GM12878 (cell line): ENCODE measurements at regions not wholly inside any gene's neighbourhood (a gene's known extent, or its start where the extent isn't known, plus 50 kb on each side); places are given as distances from the start of the nearest gene placed in this dataset.

Source experiments
- ATAC-seq: fragments of 200-7000 bp; cut with Tn5 transposase; 3 replicates; pipeline ENCODE4 v1.9.1; 2020; ENCODE audit warnings: mild to moderate bottlenecking, moderate library complexity
- BruUV-seq: library from RNA; stranded (reverse); fragments of 400-500 nt; replicated peaks from 2 replicates; lab custom pipeline; 2021; lab: Mats Ljungman, UMichigan
- CTCF ChIA-PET: fragments of 300-600 bp; sonication (Branson Sonifier 250); formaldehyde crosslinking; extraction: SDS; loops from one replicate; lab custom pipeline; 2021; ENCODE audit warnings: inconsistent platforms; lab: Yijun Ruan, JAX
- POLR2A ChIA-PET: fragments of 350-600 bp; formaldehyde crosslinking; extraction: SDS; loops from one replicate; lab custom pipeline; 2021; ENCODE audit warnings: inconsistent platforms; lab: Charles Lee
- RAD21 ChIA-PET: fragments of 300-600 bp; sonication (Branson Sonifier 250); formaldehyde crosslinking; loops from one replicate; lab custom pipeline; 2023; ENCODE audit warnings: antibody characterized with exemption; ENCODE audit not compliant: unreplicated experiment; lab: Charles Lee
- SMC1A ChIA-PET: fragments of 300-600 bp; sonication (Branson Sonifier 250); formaldehyde crosslinking; loops from one replicate; lab custom pipeline; 2023; ENCODE audit not compliant: unreplicated experiment, uncharacterized antibody; lab: Charles Lee
- DNase-seq: peaks from one replicate; pipeline ENCODE4 v3.0.0-alpha.2; 2011; ENCODE audit warnings: low read depth, low spot score
- FAIRE-seq: peaks from 3 replicates; lab custom pipeline; 2011; peaks lifted over from hg19 to GRCh38; lab: Jason Lieb, UNC
- H2AFZ ChIP-seq: 2 replicates; pipeline ENCODE4 v1.6.0; 2011; ENCODE audit warnings: low read depth, low read length, control low read depth; ENCODE audit not compliant: control insufficient read depth
- H3K27ac ChIP-seq: 2 replicates; pipeline ENCODE4 v1.5.1; 2011; ENCODE audit warnings: control low read depth; ENCODE audit not compliant: control insufficient read depth, insufficient read depth
- H3K27me3 ChIP-seq, 2 experiments: replicated peaks in 1 of 2; 2 replicates each; pipeline versions ENCODE4 v1.6.0 to v1.6.1; 2011; ENCODE audit warnings: low read length in 1 of 2; ENCODE audit not compliant: control insufficient read depth in 2 of 2, insufficient read depth in 2 of 2
- H3K36me3 ChIP-seq, 2 experiments: 2 replicates each; pipeline ENCODE4 v1.5.1; 2011; ENCODE audit warnings: low read length in 1 of 2; ENCODE audit not compliant: control insufficient read depth in 2 of 2, insufficient read depth in 2 of 2
- H3K4me1 ChIP-seq: 2 replicates; pipeline ENCODE4 v1.6.1; 2011; ENCODE audit warnings: mild to moderate bottlenecking, low read length, moderate library complexity, mixed read lengths; ENCODE audit not compliant: control insufficient read depth, insufficient read depth
- H3K4me2 ChIP-seq: 2 replicates; pipeline ENCODE4 v1.6.0; 2011; ENCODE audit warnings: control low read depth; ENCODE audit not compliant: control insufficient read depth, insufficient read depth
- H3K4me3 ChIP-seq: fragments of 200-600 bp; sonication (generic); 2 replicates; pipeline ENCODE4 v1.5.1; 2016
- H3K79me2 ChIP-seq: 2 replicates; pipeline ENCODE4 v1.6.0; 2011; ENCODE audit warnings: low read length; ENCODE audit not compliant: control insufficient read depth, insufficient read depth
- H3K9ac ChIP-seq: 2 replicates; pipeline ENCODE4 v1.8.0; 2011; ENCODE audit warnings: low read length, control low read depth, mixed read lengths; ENCODE audit not compliant: control insufficient read depth, insufficient read depth
- H3K9me3 ChIP-seq: replicated peaks from 3 replicates; pipeline ENCODE4 v1.5.1; 2011; ENCODE audit warnings: mild to moderate bottlenecking, low read length; ENCODE audit not compliant: control insufficient read depth, insufficient read depth
- H4K20me1 ChIP-seq: 2 replicates; pipeline ENCODE4 v1.6.0; 2011; ENCODE audit not compliant: control insufficient read depth, insufficient read depth
- ATF2 ChIP-seq: IDR thresholded peaks from 2 replicates; pipeline ENCODE4 v1.6.1; 2012; ENCODE audit warnings: low read length, inconsistent platforms
- FOS ChIP-seq: IDR thresholded peaks from 3 replicates; pipeline ENCODE4 v1.6.1; 2011; ENCODE audit warnings: borderline replicate concordance; ENCODE audit not compliant: insufficient read length; ENCODE audit errors: extremely low read depth
- MEF2B ChIP-seq: fragments of 450-650 bp; IDR thresholded peaks from 2 replicates; pipeline ENCODE4 v1.6.1; 2018; ENCODE audit warnings: mild to moderate bottlenecking, moderate library complexity; ENCODE audit not compliant: partially characterized antibody, poor library complexity, severe bottlenecking
- MXI1 ChIP-seq: fragments of 150-350 bp; IDR thresholded peaks from 2 replicates; pipeline ENCODE4 v1.6.1; 2011; ENCODE audit warnings: low read depth, mild to moderate bottlenecking, inconsistent platforms, low read length, improper control_type of control experiment
- MYB ChIP-seq: fragments of 150-350 bp; IDR thresholded peaks from 2 replicates; pipeline ENCODE4 v1.6.1; 2014; ENCODE audit warnings: mild to moderate bottlenecking, low read depth, low read length, borderline replicate concordance
- NFXL1 ChIP-seq: fragments of 450-650 bp; IDR thresholded peaks from 2 replicates; pipeline ENCODE4 v1.6.1; 2017; ENCODE audit warnings: antibody characterized with exemption, mild to moderate bottlenecking, borderline replicate concordance
- NRF1 ChIP-seq: conservative IDR thresholded peaks from 2 replicates; pipeline ENCODE4 v1.6.1; 2011; ENCODE audit warnings: mild to moderate bottlenecking, low read depth, low read length, improper control_type of control experiment
- SMARCA5 ChIP-seq: fragments of 450-650 bp; IDR thresholded peaks from 2 replicates; pipeline ENCODE4 v1.6.1; 2017; ENCODE audit warnings: mild to moderate bottlenecking
- SRF ChIP-seq, 2 experiments: IDR thresholded peaks; 2 replicates each; pipeline ENCODE4 v1.6.1; 2011; ENCODE audit warnings: low read depth in 2 of 2, low read length in 2 of 2, mild to moderate bottlenecking in 1 of 2, moderate library complexity in 1 of 2
- TBL1XR1 ChIP-seq: IDR thresholded peaks from 2 replicates; pipeline ENCODE4 v1.6.1; 2012; ENCODE audit warnings: low read depth, low read length, improper control_type of control experiment
- ZNF217 ChIP-seq: fragments of 450-650 bp; IDR thresholded peaks from 2 replicates; pipeline ENCODE4 v1.6.1; 2017; ENCODE audit warnings: antibody characterized with exemption, mild to moderate bottlenecking
- ZNF274 ChIP-seq: IDR thresholded peaks from one replicate; pipeline ENCODE4 v1.8.0; 2011; ENCODE audit not compliant: insufficient read length, insufficient read depth
- ZNF592 ChIP-seq: fragments of 450-650 bp; IDR thresholded peaks from 2 replicates; pipeline ENCODE4 v1.6.1; 2017; ENCODE audit warnings: mild to moderate bottlenecking, moderate library complexity
- WGBS: methylation state at CpG from one replicate; pipeline ENCODE4 v1.1.6; 2016; ENCODE audit warnings: low lambda C conversion rate; ENCODE audit not compliant: insufficient replicate concordance, insufficient coverage; ENCODE audit errors: missing lambda C conversion rate; 5-methylcytosine and 5-hydroxymethylcytosine counted together
- in situ Hi-C: fragments of 300-500 bp; cut with MboI; formaldehyde crosslinking; loops from 9 replicates; pipeline ENCODE4 v1.14.3; 2018; ENCODE audit warnings: mixed read lengths
- intact Hi-C: fragments of 100-400 bp; cut with micrococcal nuclease; formaldehyde crosslinking; loops from one replicate; pipeline ENCODE4 v1.14.2; 2022; ENCODE audit not compliant: unreplicated experiment

- Histone ChIP-seq H3K9me3 (no peaks in the 10 kb centered on the region), H3K36me3 (no peaks in the 10 kb centered on the region), H3K4me3 (no peak overlapping the region), H3K4me2 (no peak overlapping the region), H3K27me3 (no peaks in the 10 kb centered on the region), H4K20me1 (no peaks in the 10 kb centered on the region), H3K27ac (no peak overlapping the region), H2AFZ (no peak overlapping the region), H3K79me2 (no peaks in the 10 kb centered on the region), H3K9ac (no peak overlapping the region), H3K4me1 (no peaks in the 10 kb centered on the region)
- no peak for ATAC-seq
- no peak for FAIRE-seq
- BruUV-seq = no TSS peak
- SMC1A ChIA-PET = no interaction called here
- WGBS = 22% methylated on average over 6 of the region's 6 CpGs
- in situ Hi-C loops = no loop called here
- POLR2A ChIA-PET = no interaction called here
- DNase-seq = no peak
- intact Hi-C loops = no loop called here
- TF ChIP-seq ZNF217 (no peak), ZNF274 (no peak), NRF1 (no peak), TBL1XR1 (no peak), MXI1 (no peak), NFXL1 (no peak), SMARCA5 (no peak), ZNF592 (no peak), SRF (IDR thresholded peaks at IDR 0.05; ENCODE audit: low read depth in 2 of 2, low read length in 2 of 2) (no peak), MYB (no peak), FOS (no peak), ATF2 (no peak), MEF2B (no peak)
- RAD21 ChIA-PET = interaction anchor here (1.0 kb wide), 1 partner anchor 414 kb away, joined by 3 read pairs; no protein-coding TSS in a partner anchor
- CTCF ChIA-PET = interaction anchor here (1.1 to 1.6 kb wide), 3 partner anchors 14 to 413 kb away, joined by 3 to 4 read pairs (median 3); no protein-coding TSS in a partner anchor
Observed at GRCh38 chr1:239819096-239819495, 272.6 kb upstream of the FMN2 start.
